GM12872 (cell line): ENCODE measurements at regions not wholly inside any gene's neighbourhood (a gene's known extent, or its start where the extent isn't known, plus 50 kb on each side); places are given as distances from the start of the nearest gene placed in this dataset.

Experiments
- TF ChIP-seq, protein P1 (sequence below): IDR thresholded peaks from 3 replicates; pipeline ENCODE4 v1.5.1; 2011; ENCODE audit warnings: low read depth, mild to moderate bottlenecking, low read length, moderate library complexity; ENCODE audit not compliant: insufficient read depth

DNA sequence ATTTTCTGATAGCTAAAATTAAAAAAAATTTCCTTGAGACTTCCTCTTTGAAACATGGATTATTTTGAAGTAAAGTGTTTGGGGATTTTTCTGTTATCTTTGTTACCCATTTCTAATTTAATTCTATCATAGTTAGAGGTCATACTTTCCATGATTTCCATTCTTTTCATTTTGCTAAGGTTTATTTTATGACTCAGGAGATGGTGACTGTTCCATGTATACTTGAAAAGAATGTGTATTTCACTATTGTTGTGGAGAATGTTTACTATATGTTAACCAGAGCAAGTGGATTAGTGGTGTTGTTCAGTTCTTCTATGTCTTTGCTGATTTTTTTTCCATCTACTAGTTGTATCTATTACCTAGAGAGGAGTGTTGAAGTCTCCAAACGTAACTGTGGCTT is 250.5 kb upstream of the PELI2 start:
- TF ChIP-seq, protein P1, sequence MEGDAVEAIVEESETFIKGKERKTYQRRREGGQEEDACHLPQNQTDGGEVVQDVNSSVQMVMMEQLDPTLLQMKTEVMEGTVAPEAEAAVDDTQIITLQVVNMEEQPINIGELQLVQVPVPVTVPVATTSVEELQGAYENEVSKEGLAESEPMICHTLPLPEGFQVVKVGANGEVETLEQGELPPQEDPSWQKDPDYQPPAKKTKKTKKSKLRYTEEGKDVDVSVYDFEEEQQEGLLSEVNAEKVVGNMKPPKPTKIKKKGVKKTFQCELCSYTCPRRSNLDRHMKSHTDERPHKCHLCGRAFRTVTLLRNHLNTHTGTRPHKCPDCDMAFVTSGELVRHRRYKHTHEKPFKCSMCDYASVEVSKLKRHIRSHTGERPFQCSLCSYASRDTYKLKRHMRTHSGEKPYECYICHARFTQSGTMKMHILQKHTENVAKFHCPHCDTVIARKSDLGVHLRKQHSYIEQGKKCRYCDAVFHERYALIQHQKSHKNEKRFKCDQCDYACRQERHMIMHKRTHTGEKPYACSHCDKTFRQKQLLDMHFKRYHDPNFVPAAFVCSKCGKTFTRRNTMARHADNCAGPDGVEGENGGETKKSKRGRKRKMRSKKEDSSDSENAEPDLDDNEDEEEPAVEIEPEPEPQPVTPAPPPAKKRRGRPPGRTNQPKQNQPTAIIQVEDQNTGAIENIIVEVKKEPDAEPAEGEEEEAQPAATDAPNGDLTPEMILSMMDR: no peak

DNA sequence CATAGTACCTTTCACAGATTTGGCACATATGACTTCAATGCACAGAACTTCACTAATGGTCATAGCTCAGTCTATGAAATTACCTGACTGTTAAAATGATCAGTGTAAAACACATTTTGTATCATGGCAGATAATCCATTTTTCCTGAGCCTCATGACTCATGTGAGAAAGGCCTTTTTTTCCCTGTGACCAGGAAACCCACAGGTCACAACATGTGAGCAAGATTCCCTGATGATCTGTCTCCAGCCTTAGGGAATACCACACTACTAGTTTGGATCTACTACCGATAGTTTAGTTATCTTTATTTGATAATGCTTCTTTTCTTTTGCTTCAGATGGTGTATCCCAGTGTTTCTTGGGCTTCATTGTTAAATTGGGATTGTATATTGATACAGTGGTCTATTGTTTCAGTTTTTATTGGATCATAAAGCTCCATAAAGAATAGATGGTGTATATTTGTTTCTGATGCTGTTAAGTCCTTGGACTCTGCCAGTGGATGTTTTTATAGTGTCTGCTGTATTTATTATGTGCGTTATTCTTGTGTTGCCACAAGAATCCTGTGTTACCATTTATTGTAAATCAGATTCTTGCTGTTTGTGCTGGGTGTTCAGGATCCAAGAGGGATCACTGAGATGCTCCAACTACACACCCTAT is 248.7 kb upstream of the PELI2 start:
- TF ChIP-seq, protein P1: no peak

DNA sequence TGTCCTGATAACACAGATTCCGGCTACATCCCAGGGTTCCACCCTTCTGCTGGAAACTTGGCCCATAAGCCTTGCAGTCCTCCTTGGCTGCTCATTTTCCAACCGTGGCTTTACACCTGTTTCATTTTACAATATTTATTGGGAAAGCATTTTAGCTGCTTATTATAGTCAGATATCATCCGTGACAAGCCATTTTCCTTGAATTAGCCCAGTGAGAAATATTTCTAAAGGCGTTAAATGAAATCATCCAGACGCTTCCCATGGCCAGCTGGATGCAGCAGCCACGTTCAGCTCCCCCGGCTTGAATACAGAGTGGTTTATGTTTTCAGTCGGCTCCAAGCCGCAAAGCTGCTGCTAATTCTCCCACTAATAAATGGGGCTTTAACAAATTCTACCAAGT is 245.0 kb upstream of the PELI2 start:
- TF ChIP-seq, protein P1: no peak

DNA sequence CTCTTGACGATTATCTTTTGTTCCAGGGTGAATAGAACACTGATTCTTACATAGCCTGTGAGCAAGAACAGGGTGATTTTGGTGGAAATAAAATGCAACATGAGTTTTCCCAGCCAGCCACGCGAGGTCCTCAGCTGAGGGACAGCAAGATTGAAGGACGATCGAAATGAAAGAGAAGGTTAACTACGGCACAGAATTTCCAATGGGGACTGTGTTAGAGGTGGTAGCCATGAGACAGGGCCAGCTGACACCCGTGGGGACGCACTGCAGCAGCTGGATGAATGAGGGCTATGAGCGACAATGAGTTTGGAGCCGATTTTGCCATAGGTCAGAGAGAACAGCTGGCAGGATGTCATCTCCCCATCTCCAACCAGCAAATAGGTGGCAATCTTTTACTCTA is 243.4 kb upstream of the PELI2 start:
- TF ChIP-seq, protein P1: no peak

DNA sequence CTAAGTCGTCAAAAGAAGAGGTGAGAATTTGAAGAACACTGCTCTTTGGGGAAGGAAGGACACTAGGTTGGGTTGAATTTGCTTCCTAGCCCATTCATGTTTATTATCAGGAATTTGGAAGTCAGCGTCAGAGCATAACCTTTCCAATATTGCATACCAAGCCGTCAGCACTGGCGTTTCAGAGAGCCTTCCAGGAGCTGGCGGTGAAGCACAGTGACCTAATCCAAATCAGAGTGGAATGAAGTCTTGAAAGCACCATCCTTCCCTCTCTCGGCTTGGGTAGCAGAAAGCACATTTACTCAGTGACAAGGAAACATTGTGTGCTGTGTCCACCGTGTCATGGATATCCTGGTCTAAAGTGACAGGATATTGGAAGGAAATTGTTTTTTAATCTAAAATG is 240.3 kb upstream of the PELI2 start:
- TF ChIP-seq, protein P1: no peak

DNA sequence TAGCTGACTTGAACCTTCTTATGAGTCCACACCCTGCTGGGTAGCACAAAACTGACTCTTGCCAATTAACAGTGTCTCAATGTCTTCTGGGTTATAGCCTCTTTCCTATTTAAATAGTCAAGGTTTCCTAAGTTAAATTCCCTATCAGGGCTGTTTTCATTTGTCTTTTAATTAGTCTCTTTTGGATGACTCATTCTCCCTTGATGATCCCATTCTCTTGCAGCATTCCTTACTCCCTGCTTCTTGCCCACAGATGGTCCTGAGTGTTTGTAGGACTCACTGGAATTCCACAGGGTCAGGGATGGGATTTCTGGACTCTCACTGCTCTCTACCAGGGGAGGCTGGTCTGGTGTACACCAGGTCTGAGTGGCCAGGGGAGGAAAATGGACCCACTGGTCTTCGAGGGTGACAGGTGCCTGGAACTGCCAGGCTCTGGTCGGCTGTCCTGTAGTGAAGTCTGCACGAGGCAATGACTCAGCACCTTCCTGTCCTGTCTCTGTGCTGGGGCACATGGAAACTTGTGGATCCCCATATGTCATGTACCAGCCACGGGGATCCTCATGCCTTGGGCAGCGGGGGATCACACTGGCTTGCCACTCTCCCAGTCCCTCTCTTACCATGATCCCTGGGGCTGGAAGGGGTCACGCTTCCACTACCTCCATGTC is 236.5 kb upstream of the PELI2 start:
- TF ChIP-seq, protein P1: no peak

DNA sequence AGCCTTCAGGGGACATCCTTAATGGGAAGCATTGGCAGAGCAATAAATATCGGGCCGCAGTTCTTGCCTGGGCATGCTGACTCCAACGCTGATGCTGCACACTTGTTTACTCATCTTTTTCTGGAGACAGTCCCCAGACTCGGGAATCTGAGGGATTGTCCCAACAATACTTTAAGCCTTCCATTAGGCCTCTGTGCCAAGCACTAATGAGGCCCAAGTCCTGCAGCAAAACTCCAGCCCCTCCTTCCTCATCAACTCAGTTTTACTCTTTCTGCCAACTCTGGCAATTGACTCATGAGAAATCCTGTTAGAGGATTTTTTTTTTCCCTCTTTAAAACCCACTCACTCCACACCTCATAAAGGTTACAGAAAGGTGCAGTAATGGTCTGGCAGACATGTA is 233.4 kb upstream of the PELI2 start:
- TF ChIP-seq, protein P1: no peak
